Right atrium auricular region (tissue), 2 donors: ENCODE measurements at regions not wholly inside any gene's neighbourhood (a gene's known extent, or its start where the extent isn't known, plus 50 kb on each side); places are given as distances from the start of the nearest gene placed in this dataset.

ENCODE experiments used
- DNase-seq: peaks from one replicate; pipeline ENCODE4 v3.0.0-alpha.2; 2019; ENCODE audit warnings: low spot score
- H3K27ac ChIP-seq, 2 donors: fragments of 200-600 bp; sonication (generic); 1 replicate in 1 of 2; 2 replicates in 1 of 2; pipeline ENCODE4 v1.5.1; 2016 to 2019
- H3K27me3 ChIP-seq, 2 donors: fragments of 200-600 bp; sonication (generic); one replicate each; pipeline versions ENCODE4 v1.5.1 to v1.6.0; 2017 to 2019
- H3K36me3 ChIP-seq: fragments of 200-600 bp; sonication (generic); one replicate; pipeline ENCODE4 v1.5.1; 2016
- H3K4me1 ChIP-seq, 2 donors: fragments of 200-600 bp; sonication (generic); one replicate each; pipeline versions ENCODE4 v1.5.1 to v1.6.0; 2017 to 2019
- H3K4me3 ChIP-seq, 2 donors: fragments of 200-600 bp; sonication (generic); 1 replicate in 1 of 2; 2 replicates in 1 of 2; pipeline ENCODE4 v1.5.1; 2017 to 2019; ENCODE audit warnings: mild to moderate bottlenecking in 1 of 2, moderate library complexity in 1 of 2
- H3K9me3 ChIP-seq, 2 donors: fragments of 200-600 bp; sonication (generic); one replicate each; pipeline ENCODE4 v1.5.1; 2019
- TF ChIP-seq, protein P1 (sequence below), 2 donors: fragments of 200-600 bp; sonication (generic); IDR thresholded peaks; one replicate each; pipeline ENCODE4 v1.5.1; 2019; ENCODE audit warnings: antibody characterized with exemption in 2 of 2

DNA sequence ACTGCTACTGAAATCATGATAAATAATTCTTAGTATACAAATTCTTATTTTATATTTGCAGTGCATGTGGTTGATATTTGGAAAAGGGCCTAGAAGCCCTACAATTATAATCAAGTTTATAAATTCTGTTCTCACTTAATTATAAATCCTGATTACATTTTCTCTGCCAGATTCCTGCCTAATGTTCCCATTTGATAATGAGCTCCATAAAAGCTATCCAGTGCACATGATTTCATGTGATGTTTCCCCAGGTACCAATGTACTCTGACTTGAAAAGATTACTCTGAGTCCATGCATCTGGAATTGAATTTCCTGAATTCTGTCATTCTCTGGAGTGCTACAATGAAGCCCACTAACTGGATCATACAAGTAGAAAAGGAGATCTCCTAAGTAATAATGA, 292.2 kb downstream of the FRK start:
- no peak for DNase-seq
- Histone ChIP-seq H3K4me1 (no peaks in the 10 kb centered on the region), H3K27ac (no peak overlapping the region), H3K36me3 (no peaks in the 10 kb centered on the region), H3K27me3 (no peaks in the 10 kb centered on the region), H3K9me3 (no peaks in the 10 kb centered on the region), H3K4me3 (no peak overlapping the region)
- TF ChIP-seq, protein P1, sequence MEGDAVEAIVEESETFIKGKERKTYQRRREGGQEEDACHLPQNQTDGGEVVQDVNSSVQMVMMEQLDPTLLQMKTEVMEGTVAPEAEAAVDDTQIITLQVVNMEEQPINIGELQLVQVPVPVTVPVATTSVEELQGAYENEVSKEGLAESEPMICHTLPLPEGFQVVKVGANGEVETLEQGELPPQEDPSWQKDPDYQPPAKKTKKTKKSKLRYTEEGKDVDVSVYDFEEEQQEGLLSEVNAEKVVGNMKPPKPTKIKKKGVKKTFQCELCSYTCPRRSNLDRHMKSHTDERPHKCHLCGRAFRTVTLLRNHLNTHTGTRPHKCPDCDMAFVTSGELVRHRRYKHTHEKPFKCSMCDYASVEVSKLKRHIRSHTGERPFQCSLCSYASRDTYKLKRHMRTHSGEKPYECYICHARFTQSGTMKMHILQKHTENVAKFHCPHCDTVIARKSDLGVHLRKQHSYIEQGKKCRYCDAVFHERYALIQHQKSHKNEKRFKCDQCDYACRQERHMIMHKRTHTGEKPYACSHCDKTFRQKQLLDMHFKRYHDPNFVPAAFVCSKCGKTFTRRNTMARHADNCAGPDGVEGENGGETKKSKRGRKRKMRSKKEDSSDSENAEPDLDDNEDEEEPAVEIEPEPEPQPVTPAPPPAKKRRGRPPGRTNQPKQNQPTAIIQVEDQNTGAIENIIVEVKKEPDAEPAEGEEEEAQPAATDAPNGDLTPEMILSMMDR (IDR thresholded peaks at IDR 0.05) = no peak

DNA sequence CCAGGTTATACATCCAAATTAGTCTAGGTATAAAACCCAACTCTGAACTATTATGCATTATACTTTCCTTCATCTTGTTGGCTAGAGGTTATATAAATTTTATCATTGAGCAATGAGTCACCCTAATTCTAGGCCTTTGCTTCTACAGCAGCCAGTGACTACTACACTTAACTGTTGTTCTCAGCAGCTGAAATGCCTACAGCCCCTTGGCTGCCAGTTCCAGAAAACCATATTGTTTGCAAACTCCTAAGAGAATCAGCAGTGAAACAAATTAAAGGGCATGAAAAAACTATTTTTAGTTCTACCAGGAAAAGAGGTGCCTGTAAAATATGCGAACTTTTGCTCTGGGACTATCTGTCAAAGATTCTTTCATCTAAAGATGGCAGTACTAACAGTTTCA, 292.8 kb downstream of the FRK start:
- no peaks in the 10 kb centered on the region for H3K9me3 ChIP-seq
- no peak overlapping the region for H3K4me3 ChIP-seq
- H3K27ac ChIP-seq = no peak overlapping the region
- TF ChIP-seq, protein P1 (IDR thresholded peaks at IDR 0.05) = no peak
- no peak for DNase-seq
- H3K4me1 ChIP-seq = no peaks in the 10 kb centered on the region
- H3K27me3 ChIP-seq = no peaks in the 10 kb centered on the region
- no peaks in the 10 kb centered on the region for H3K36me3 ChIP-seq

DNA sequence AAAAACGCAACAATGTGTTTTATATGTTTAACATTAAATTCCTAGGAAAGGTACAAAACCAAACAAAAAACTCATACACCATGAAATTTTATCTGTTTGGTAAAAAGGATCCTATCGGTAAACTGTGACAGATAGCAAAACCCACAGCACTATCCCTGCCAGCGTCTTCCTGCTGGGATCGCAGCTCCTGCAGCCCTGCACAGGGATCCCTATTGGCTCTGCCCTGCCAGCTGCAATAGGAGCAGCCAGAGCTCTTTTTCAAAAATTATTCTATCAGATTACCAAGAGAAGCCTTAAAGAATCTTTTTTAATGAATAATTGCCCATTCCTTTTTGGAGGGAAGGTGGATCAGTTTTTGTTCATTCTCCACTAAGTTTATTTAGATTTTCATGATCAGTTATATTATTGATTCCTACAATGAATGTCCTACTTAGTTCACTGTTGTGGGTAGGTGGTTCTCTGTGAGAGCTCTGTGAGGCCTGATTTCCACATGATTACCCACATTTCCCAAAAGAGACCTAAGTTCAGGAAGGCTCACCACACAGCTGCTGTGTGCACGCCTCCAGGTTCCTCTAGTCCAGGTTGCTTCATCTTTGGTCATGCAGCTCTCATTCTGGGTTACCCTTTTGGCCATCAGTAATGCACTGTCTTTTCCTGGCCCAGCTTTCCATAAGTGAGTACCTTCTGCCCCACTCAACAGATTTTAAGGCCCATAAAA, 293.8 kb downstream of the FRK start:
- no peaks in the 10 kb centered on the region for H3K4me1 ChIP-seq
- TF ChIP-seq, protein P1 (IDR thresholded peaks at IDR 0.05) = no peak
- no peak overlapping the region for H3K27ac ChIP-seq
- H3K9me3 ChIP-seq = peaks cover 0 to 7% of the 10 kb centered on the region in 2 donors
- no peaks in the 10 kb centered on the region for H3K36me3 ChIP-seq
- H3K27me3 ChIP-seq = no peaks in the 10 kb centered on the region
- DNase-seq = no peak
- no peak overlapping the region for H3K4me3 ChIP-seq

DNA sequence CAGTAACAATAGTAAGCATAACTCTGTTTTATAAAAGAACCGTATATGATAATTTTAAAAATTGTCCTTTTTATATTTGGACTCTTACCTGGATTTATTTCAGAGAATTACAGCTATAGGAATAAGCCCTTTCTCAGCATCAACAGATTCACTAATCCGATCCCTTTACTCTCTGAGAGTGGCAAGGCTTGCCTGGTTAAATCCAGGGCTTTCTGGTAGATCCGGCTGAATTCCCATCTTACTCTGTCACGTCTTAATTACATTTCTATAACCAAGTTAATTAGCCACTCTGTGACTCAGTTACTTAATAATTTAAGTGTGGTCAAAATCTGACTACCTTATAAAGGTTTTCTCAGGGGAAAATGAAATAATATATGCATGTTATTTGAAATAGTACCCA, 294.7 kb downstream of the FRK start:
- Histone ChIP-seq H3K27ac (no peak overlapping the region), H3K36me3 (no peaks in the 10 kb centered on the region), H3K4me3 (no peak overlapping the region), H3K9me3 (peaks cover 0 to 10% of the 10 kb centered on the region in 2 donors), H3K27me3 (no peaks in the 10 kb centered on the region), H3K4me1 (no peaks in the 10 kb centered on the region)
- DNase-seq = no peak
- TF ChIP-seq, protein P1 (IDR thresholded peaks at IDR 0.05) = no peak

DNA sequence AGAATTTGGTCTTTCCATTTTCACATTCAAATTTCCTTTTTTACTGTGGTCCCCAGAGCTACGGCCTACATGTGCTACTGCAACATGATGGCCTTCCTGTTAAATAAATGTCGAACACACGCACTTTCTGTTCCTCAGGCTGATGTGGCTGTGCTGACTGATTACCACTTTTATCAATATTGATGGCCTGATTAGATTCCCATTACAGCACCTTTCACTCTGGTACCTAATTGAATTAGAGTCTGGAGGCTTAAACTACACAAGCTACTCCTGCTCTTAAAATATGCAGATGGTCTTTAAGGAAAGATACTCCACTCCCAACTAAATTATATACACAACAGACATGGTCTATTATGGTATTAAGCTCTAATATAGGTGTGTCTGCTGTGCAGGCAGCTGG, 301.6 kb downstream of the FRK start:
- no peak overlapping the region for H3K27ac ChIP-seq
- no peaks in the 10 kb centered on the region for H3K27me3 ChIP-seq
- no peaks in the 10 kb centered on the region for H3K4me1 ChIP-seq
- no peaks in the 10 kb centered on the region for H3K36me3 ChIP-seq
- H3K9me3 ChIP-seq = peaks cover 0 to 10% of the 10 kb centered on the region in 2 donors
- DNase-seq = no peak
- TF ChIP-seq, protein P1 (IDR thresholded peaks at IDR 0.05) = no peak
- H3K4me3 ChIP-seq = no peak overlapping the region

DNA sequence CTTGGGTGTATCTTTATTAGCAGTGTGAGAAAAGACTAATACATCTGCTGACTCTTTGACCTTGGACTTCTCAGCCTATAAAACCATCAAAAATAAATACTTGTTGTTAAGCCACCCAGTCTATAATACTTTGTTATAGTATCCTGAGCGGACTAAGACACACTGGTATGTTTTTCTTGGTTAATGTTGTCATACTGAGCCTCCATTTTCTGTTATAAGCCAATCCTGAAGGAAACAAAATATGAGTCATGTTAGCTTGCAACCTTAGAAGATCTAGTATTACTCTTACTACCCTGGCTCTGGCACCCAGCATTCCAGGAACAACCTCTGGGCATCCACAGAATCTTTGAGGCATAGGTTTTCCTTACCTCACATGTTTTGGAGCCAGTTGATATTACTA, 307.2 kb downstream of the FRK start:
- H3K4me3 ChIP-seq = no peak overlapping the region
- no peaks in the 10 kb centered on the region for H3K36me3 ChIP-seq
- no peak overlapping the region for H3K27ac ChIP-seq
- no peaks in the 10 kb centered on the region for H3K9me3 ChIP-seq
- no peak for DNase-seq
- H3K27me3 ChIP-seq = no peaks in the 10 kb centered on the region
- TF ChIP-seq, protein P1 (IDR thresholded peaks at IDR 0.05) = no peak
- H3K4me1 ChIP-seq = no peaks in the 10 kb centered on the region
